ENCODE measurements at regions not wholly inside any gene's neighbourhood (a gene's known extent, or its start where the extent isn't known, plus 50 kb on each side); places are given as distances from the start of the nearest gene placed in this dataset.

- in situ Hi-C loops (cut with HindIII; ENCODE audit: low sequenced_read_pairs) = no loop called here
- H3K4me3 ChIP-seq (ENCODE audit: low read depth, low read length) = no peak overlapping the region
- no peak for DNase-seq (ENCODE audit: low read depth)
- no peak for TF ChIP-seq CTCF (IDR thresholded peaks at IDR 0.05; ENCODE audit: low read depth, low read length, missing control alignments)
Measured at GRCh38 chr7:148523550-148523949, 67.0 kb upstream of the C7orf33 start.

- DNase-seq (ENCODE audit: low read depth) = no peak
- TF ChIP-seq CTCF (IDR thresholded peaks at IDR 0.05; ENCODE audit: low read depth, low read length, missing control alignments) = no peak
- in situ Hi-C loops (cut with HindIII; ENCODE audit: low sequenced_read_pairs) = no loop called here
Measured at GRCh38 chr7:148524479-148525224, 65.9 kb upstream of the C7orf33 start.

DNA sequence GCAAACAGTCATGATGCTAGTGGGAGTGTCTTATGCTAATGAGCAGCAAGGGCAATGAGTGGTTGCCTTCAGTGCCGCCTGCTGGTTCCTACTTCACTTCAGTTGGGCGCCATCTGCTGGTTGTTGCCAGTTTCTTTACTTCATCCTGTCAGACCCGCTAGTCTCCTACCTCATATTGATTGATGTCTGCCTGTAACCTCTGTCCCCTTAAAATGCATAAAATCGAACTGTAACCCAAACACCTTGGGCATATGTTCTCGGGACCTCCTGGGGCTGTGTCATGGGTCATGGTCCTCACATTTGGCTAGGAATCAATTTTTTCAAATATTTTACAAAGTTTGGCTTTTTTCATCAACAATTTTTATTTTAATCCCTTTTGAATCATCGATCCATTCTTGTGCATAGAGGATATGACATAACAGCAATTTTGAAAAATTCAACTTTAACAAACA lies 62.8 kb upstream of the C7orf33 start:
- DNase-seq (ENCODE audit: low read depth) = peak; percentile 40
- in situ Hi-C loops (cut with HindIII; ENCODE audit: low sequenced_read_pairs) = no loop called here
- peak; percentile 44 for TF ChIP-seq CTCF (IDR thresholded peaks at IDR 0.05; ENCODE audit: low read depth, low read length, missing control alignments)
- no peak overlapping the region for H3K4me3 ChIP-seq (ENCODE audit: low read depth, low read length)

More at GRCh38 chr7:148524479-148525224, 65.9 kb upstream of the C7orf33 start:
- H3K4me3 ChIP-seq (ENCODE audit: low read depth, low read length) = no peak overlapping the region

- in situ Hi-C loops (cut with HindIII; ENCODE audit: low sequenced_read_pairs) = no loop called here
- no peak for TF ChIP-seq CTCF (IDR thresholded peaks at IDR 0.05; ENCODE audit: low read depth, low read length, missing control alignments)
- DNase-seq (ENCODE audit: low read depth) = no peak
- no peak overlapping the region for H3K4me3 ChIP-seq (ENCODE audit: low read depth, low read length)
Measured at GRCh38 chr7:148535217-148535616, 55.3 kb upstream of the C7orf33 start.

- no peak for TF ChIP-seq CTCF (IDR thresholded peaks at IDR 0.05; ENCODE audit: low read depth, low read length, missing control alignments)
- no peak for DNase-seq (ENCODE audit: low read depth)
- in situ Hi-C loops (cut with HindIII; ENCODE audit: low sequenced_read_pairs) = no loop called here
- H3K4me3 ChIP-seq (ENCODE audit: low read depth, low read length) = no peak overlapping the region
Measured at GRCh38 chr7:148537435-148537834, 53.1 kb upstream of the C7orf33 start.

GRCh38 chr7:148540041-148540738 lies 50.4 kb upstream of the C7orf33 start:
- DNase-seq (ENCODE audit: low read depth) = peak; percentile 60
- in situ Hi-C loops (cut with HindIII; ENCODE audit: low sequenced_read_pairs) = no loop called here
- no peak overlapping the region for H3K4me3 ChIP-seq (ENCODE audit: low read depth, low read length)
- no peak for TF ChIP-seq CTCF (IDR thresholded peaks at IDR 0.05; ENCODE audit: low read depth, low read length, missing control alignments)
